ENCODE measurements at regions not wholly inside any gene's neighbourhood (a gene's known extent, or its start where the extent isn't known, plus 50 kb on each side); places are given as distances from the start of the nearest gene placed in this dataset.

DNA sequence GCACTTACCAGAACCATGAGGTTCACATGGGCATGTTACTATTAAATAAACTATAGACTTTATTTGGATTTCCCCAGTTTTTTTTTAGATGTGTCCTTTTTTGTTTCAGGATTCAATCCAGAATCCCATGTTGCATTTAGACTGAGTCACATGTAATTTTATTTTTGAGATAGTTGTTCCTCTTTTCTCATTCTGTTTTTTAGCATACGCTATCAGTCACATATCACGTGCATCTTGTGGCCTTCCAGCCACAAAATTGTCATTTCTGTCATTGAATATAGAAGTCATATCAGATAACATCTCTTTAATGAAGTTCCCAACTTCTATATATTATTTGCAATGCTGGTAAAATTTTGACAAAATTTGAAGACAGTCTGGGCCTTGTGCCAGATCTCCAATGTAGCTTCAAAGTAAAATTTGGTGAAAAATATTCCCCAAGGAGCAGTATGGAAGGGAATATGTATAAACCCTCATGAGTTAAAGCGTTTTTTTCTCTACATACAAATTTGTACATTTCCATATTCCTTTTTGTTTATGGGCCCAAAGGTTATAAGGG lies 132.3 kb upstream of the MKI67 start:
- Histone ChIP-seq H3K4me3 (ENCODE audit: low read length in 2 of 2) (no peak overlapping the region), H3K27ac (ENCODE audit: low read depth, low read length) (no peak overlapping the region), H3K36me3 (ENCODE audit: insufficient read depth, low read length) (no peaks in the 10 kb centered on the region), H3K27me3 (ENCODE audit: insufficient read depth, low read length) (no peaks in the 10 kb centered on the region), H3K9me3 (ENCODE audit: control insufficient read depth in 1 of 2, low read length in 2 of 2) (no peaks in the 10 kb centered on the region), H3K4me1 (ENCODE audit: insufficient read depth, low read length) (no peaks in the 10 kb centered on the region)
- no peak for DNase-seq
- peaks cover 12 to 16% of the 10 kb centered on the region in 2 donors for H3K27me3 Mint-ChIP-seq
- H3K27ac Mint-ChIP-seq, result no peak overlapping the region
- POLR2A ChIA-PET (ENCODE audit: partially characterized antibody), result no interaction called here
- H3K4me3 Mint-ChIP-seq, result no peak overlapping the region
- intact Hi-C loops (cut with micrococcal nuclease), result no loop called here
- H3K9me3 Mint-ChIP-seq, result peaks cover 0 to 4% (median 0%) of the 10 kb centered on the region in 8 donors
- CTCF ChIA-PET (ENCODE audit: partially characterized antibody), result no interaction called here
- H3K36me3 Mint-ChIP-seq, result no peaks in the 10 kb centered on the region
- no peaks in the 10 kb centered on the region for H3K4me1 Mint-ChIP-seq

DNA sequence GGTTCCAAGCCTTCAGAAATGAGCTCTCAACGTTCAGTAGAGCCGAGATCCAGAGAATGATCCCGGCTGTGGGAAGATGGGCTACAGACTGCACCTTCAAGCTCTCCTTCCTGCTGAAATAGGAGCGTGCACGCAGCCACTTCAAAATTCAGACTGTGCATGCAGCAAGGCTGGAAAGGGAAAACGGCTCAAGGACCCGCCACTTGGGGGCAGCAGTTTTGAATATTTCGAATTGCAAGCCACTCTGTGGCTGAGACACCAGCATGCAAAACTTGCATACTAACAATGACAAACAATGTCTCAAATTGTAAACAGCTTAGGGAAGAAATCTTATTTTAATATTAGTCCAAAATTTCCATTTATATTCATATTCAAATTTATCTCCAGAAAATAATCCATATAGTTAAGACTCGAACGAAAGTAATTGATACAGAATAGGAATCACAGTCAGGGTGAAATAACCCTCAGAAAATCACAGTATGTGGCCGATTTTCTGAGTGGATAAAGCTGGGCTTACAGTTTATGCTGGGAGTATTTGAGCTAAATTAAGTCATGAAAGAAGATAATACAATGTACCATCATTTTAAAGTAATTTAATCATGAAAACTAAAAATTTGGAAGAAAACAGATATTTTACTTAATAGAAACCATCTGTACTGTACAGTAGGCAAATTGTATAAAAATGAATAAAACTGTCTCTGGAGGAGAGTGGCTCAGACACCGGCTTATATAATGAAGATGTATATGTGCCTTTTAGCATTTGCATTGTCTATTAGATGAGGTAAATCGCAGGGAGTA lies 137.9 kb upstream of the MKI67 start:
- no peaks in the 10 kb centered on the region for H3K36me3 Mint-ChIP-seq
- no peaks in the 10 kb centered on the region for H3K9me3 ChIP-seq (ENCODE audit: control insufficient read depth in 1 of 2, low read length in 2 of 2)
- peaks cover 8% of the 10 kb centered on the region for H3K27me3 ChIP-seq (ENCODE audit: insufficient read depth, low read length)
- H3K27ac ChIP-seq (ENCODE audit: low read depth, low read length), result no peak overlapping the region
- H3K4me3 ChIP-seq (ENCODE audit: low read length in 2 of 2), result no peak overlapping the region
- H3K4me3 Mint-ChIP-seq, result no peak overlapping the region
- CTCF ChIA-PET (ENCODE audit: partially characterized antibody), result interaction anchor here (0.6 to 2.2 kb wide), 12 partner anchors 9 to 1920 kb away, joined by 3 to 8 read pairs (median 3); no protein-coding TSS in a partner anchor
- H3K4me1 ChIP-seq (ENCODE audit: insufficient read depth, low read length), result no peaks in the 10 kb centered on the region
- intact Hi-C loops (cut with micrococcal nuclease), result loop anchor here (10.0 kb wide), 1 partner anchor 1711 kb away; no protein-coding TSS in a partner anchor
- peak; percentile 9 to 52 (median 20) for DNase-seq
- peaks cover 0 to 2% (median 0%) of the 10 kb centered on the region in 4 donors for H3K4me1 Mint-ChIP-seq
- H3K36me3 ChIP-seq (ENCODE audit: insufficient read depth, low read length), result no peaks in the 10 kb centered on the region
- no peak overlapping the region for H3K27ac Mint-ChIP-seq
- POLR2A ChIA-PET (ENCODE audit: partially characterized antibody), result no interaction called here
- peaks cover 24 to 41% of the 10 kb centered on the region in 2 donors for H3K27me3 Mint-ChIP-seq
- H3K9me3 Mint-ChIP-seq, result peaks cover 0 to 4% (median 0%) of the 10 kb centered on the region in 8 donors

DNA sequence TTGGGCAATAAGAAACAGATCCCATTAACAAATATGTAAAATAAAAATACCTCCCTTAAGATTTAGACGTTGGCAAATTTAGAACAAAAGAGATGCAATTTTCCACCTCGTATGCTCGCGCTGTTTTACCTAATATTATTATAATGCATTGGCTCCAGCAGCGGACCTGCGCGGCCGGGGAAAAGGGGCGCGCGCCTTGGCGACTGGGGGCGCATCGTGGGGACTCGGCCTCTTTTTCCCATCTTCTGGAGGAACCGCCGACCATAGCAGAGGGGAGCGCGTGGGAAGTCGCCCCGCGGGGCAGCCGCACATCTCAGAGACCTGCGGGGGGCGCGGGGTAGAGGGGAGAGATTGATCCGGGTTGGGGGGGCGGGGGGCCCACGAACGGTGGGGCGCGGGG lies 139.4 kb upstream of the MKI67 start:
- Mint-ChIP-seq H3K27me3 (peaks cover 24 to 51% of the 10 kb centered on the region in 2 donors), H3K27ac (no peak overlapping the region), H3K4me3 (peak overlapping the region in 1 of 8 donors; percentile 28), H3K4me1 (peaks cover 0 to 2% (median 0%) of the 10 kb centered on the region in 4 donors), H3K9me3 (no peaks in the 10 kb centered on the region), H3K36me3 (no peaks in the 10 kb centered on the region)
- Histone ChIP-seq H3K4me3 (ENCODE audit: low read length in 2 of 2) (no peak overlapping the region), H3K9me3 (ENCODE audit: control insufficient read depth in 1 of 2, low read length in 2 of 2) (no peaks in the 10 kb centered on the region), H3K27ac (ENCODE audit: low read depth, low read length) (no peak overlapping the region), H3K4me1 (ENCODE audit: insufficient read depth, low read length) (no peaks in the 10 kb centered on the region), H3K36me3 (ENCODE audit: insufficient read depth, low read length) (no peaks in the 10 kb centered on the region), H3K27me3 (ENCODE audit: insufficient read depth, low read length) (peaks cover 8% of the 10 kb centered on the region)
- no peak for DNase-seq
- POLR2A ChIA-PET (ENCODE audit: partially characterized antibody), result no interaction called here
- CTCF ChIA-PET (ENCODE audit: partially characterized antibody), result no interaction called here
- intact Hi-C loops (cut with micrococcal nuclease), result loop anchor here (10.0 kb wide), 1 partner anchor 1709 kb away; no protein-coding TSS in a partner anchor

DNA sequence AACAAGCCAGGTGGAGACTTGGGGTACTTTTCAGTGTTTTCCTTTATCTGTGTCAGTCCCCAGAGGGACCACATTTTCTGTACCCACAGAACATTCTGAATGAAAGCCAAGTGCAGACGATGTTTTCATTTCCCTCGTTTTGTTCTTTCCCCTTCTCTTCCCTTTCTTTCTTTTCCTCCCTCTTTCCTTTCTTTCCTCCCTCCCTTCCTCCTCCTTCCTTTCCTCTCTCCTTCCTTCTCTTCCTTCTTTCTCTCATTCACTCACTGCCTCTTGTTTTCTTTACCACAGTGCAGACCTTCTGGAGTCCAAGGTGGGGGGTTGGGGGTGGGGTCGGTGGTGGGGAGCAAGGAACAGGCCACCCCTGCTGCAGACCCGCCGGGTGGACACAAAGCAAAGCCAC lies 141.4 kb upstream of the MKI67 start:
- no peak for DNase-seq
- Histone ChIP-seq H3K4me3 (ENCODE audit: low read length in 2 of 2) (no peak overlapping the region), H3K4me1 (ENCODE audit: insufficient read depth, low read length) (no peaks in the 10 kb centered on the region), H3K27ac (ENCODE audit: low read depth, low read length) (no peak overlapping the region), H3K27me3 (ENCODE audit: insufficient read depth, low read length) (peaks cover 8% of the 10 kb centered on the region), H3K36me3 (ENCODE audit: insufficient read depth, low read length) (no peaks in the 10 kb centered on the region), H3K9me3 (ENCODE audit: control insufficient read depth in 1 of 2, low read length in 2 of 2) (no peaks in the 10 kb centered on the region)
- Mint-ChIP-seq H3K4me1 (peaks cover 0 to 2% (median 0%) of the 10 kb centered on the region in 4 donors), H3K9me3 (no peaks in the 10 kb centered on the region), H3K27ac (no peak overlapping the region), H3K4me3 (no peak overlapping the region), H3K27me3 (peaks cover 35 to 46% of the 10 kb centered on the region in 2 donors), H3K36me3 (no peaks in the 10 kb centered on the region)
- intact Hi-C loops (cut with micrococcal nuclease), result loop anchor here (10.0 kb wide), 1 partner anchor 1707 kb away; no protein-coding TSS in a partner anchor
- POLR2A ChIA-PET (ENCODE audit: partially characterized antibody), result no interaction called here
- CTCF ChIA-PET (ENCODE audit: partially characterized antibody), result no interaction called here

DNA sequence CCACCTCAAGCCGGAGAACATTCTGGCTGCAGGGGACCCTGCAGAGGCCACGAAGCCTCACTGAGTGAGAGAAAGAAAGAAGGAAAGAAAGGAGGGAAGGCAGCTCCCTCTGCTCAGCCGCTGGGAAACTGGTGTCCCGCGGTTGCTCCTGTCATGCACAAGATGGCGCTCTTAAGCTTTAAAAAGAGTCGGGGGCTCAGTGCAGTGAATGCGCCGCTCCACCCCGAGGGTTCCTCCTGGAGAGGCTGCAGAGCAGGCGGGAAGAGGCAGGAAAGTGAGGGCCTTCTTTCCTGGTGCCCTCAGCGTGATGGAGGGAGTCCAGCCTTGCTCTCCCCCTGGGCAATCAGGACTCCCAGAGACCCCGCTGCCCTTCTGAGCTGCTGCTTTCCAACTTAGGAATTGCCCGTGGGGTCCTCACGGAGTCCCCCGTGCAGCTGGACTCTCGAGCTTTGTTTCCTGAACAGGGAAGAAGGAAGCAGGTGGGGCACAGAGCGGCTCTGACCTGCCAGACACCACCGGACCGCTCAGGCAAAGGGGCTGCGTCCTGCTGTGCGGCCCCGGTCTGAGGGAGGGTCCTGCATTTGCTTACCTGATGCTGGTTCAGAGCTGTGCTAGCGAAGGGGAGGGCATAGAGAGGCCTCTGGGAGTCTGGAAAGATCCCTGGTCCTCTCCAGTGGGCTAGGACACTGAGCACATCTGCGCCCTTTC lies 141.9 kb upstream of the MKI67 start:
- Histone ChIP-seq H3K9me3 (ENCODE audit: control insufficient read depth in 1 of 2, low read length in 2 of 2) (no peaks in the 10 kb centered on the region), H3K36me3 (ENCODE audit: insufficient read depth, low read length) (no peaks in the 10 kb centered on the region), H3K4me1 (ENCODE audit: insufficient read depth, low read length) (no peaks in the 10 kb centered on the region), H3K27ac (ENCODE audit: low read depth, low read length) (no peak overlapping the region), H3K27me3 (ENCODE audit: insufficient read depth, low read length) (peaks cover 8% of the 10 kb centered on the region), H3K4me3 (ENCODE audit: low read length in 2 of 2) (no peak overlapping the region)
- Mint-ChIP-seq H3K27me3 (peaks cover 35 to 46% of the 10 kb centered on the region in 2 donors), H3K4me1 (peaks cover 0 to 2% (median 0%) of the 10 kb centered on the region in 4 donors), H3K36me3 (no peaks in the 10 kb centered on the region), H3K9me3 (no peaks in the 10 kb centered on the region), H3K4me3 (no peak overlapping the region), H3K27ac (no peak overlapping the region)
- ChIA-PET CTCF (ENCODE audit: partially characterized antibody) (no interaction called here), POLR2A (ENCODE audit: partially characterized antibody) (no interaction called here)
- intact Hi-C loops (cut with micrococcal nuclease), result loop anchor here (10.0 kb wide), 1 partner anchor 1707 kb away; no protein-coding TSS in a partner anchor
- DNase-seq, result no peak

DNA sequence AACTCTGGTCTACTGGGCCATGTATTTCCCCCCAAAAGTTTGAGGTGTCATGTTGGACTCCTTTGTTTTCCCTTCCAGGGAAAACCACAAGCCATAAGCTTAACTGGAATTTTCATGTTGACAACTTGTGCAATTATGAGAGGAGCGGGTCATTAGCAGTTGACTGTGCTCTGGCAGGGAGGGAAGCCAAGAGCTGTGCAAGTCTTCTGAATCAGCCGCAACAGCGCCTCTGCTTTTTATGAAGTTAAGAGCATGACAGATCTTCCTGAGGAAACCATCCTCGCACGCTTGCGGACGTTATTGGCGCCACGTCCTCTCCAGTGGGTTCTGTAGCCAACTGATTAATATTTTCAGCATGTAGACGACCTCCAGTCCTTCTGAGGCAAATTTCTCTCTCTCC lies 148.7 kb upstream of the MKI67 start:
- Histone ChIP-seq H3K4me3 (ENCODE audit: low read length in 2 of 2) (no peak overlapping the region), H3K27me3 (ENCODE audit: insufficient read depth, low read length) (peaks cover 15% of the 10 kb centered on the region), H3K27ac (ENCODE audit: low read depth, low read length) (no peak overlapping the region), H3K36me3 (ENCODE audit: insufficient read depth, low read length) (no peaks in the 10 kb centered on the region), H3K9me3 (ENCODE audit: control insufficient read depth in 1 of 2, low read length in 2 of 2) (no peaks in the 10 kb centered on the region), H3K4me1 (ENCODE audit: insufficient read depth, low read length) (peaks cover 12% of the 10 kb centered on the region)
- H3K27ac Mint-ChIP-seq, result no peak overlapping the region
- H3K4me3 Mint-ChIP-seq, result peak overlapping the region in 7 of 8 donors; percentile 1 to 75 (median 56)
- intact Hi-C loops (cut with micrococcal nuclease), result no loop called here
- POLR2A ChIA-PET (ENCODE audit: partially characterized antibody), result no interaction called here
- DNase-seq, result no peak
- peaks cover 38 to 41% of the 10 kb centered on the region in 2 donors for H3K27me3 Mint-ChIP-seq
- H3K9me3 Mint-ChIP-seq, result no peaks in the 10 kb centered on the region
- CTCF ChIA-PET (ENCODE audit: partially characterized antibody), result interaction anchor here (2.0 kb wide), 1 partner anchor 11 kb away, joined by 8 read pairs; no protein-coding TSS in a partner anchor
- H3K4me1 Mint-ChIP-seq, result peaks cover 5 to 16% (median 11%) of the 10 kb centered on the region in 4 donors
- H3K36me3 Mint-ChIP-seq, result no peaks in the 10 kb centered on the region

Measured in CD4-positive, alpha-beta memory T cell (primary cell).